IMR-90 (cell line): ENCODE measurements at regions not wholly inside any gene's neighbourhood (a gene's known extent, or its start where the extent isn't known, plus 50 kb on each side); places are given as distances from the start of the nearest gene placed in this dataset.

Experiments used
- ATAC-seq: fragments of 200-7000 bp; cut with Tn5 transposase; 2 replicates; pipeline ENCODE4 v1.9.1; 2020; ENCODE audit warnings: low read depth, mild to moderate bottlenecking, moderate library complexity
- BruUV-seq: library from RNA; stranded (reverse); fragments of 400-500 nt; replicated peaks from 2 replicates; lab custom pipeline; 2021; lab: Mats Ljungman, UMichigan
- CTCF ChIA-PET: fragments of 300-600 bp; formaldehyde crosslinking; extraction: SDS; loops from one replicate; lab custom pipeline; 2021; ENCODE audit warnings: antibody characterized with exemption; lab: Yijun Ruan, JAX
- POLR2A ChIA-PET: fragments of 300-600 bp; sonication (Branson Sonifier 250); formaldehyde crosslinking; loops from one replicate; lab custom pipeline; 2022; ENCODE audit warnings: antibody characterized with exemption; ENCODE audit not compliant: unreplicated experiment; lab: Charles Lee
- DNase-seq: peaks from one replicate; pipeline ENCODE4 v3.0.0; 2013
- H2AFZ ChIP-seq: replicated peaks from 2 replicates; pipeline ENCODE3; 2013; ENCODE audit warnings: low read length, mild to moderate bottlenecking; ENCODE audit not compliant: poor library complexity
- H2AK5ac ChIP-seq: 2 replicates; pipeline ENCODE4 v1.6.1; 2013; ENCODE audit warnings: low read depth, low read length, inconsistent platforms
- H2AK9ac ChIP-seq: replicated peaks from 2 replicates; pipeline ENCODE3; 2013; ENCODE audit warnings: mild to moderate bottlenecking, low read depth, low read length, moderate library complexity; ENCODE audit not compliant: poor library complexity
- H2BK120ac ChIP-seq: 2 replicates; pipeline ENCODE4 v1.6.1; 2013; ENCODE audit warnings: low read depth, low read length, inconsistent platforms
- H2BK15ac ChIP-seq: 3 replicates; pipeline ENCODE4 v1.6.1; 2013; ENCODE audit warnings: low read depth, low read length, inconsistent platforms
- H2BK20ac ChIP-seq: 2 replicates; pipeline ENCODE4 v1.6.1; 2013; ENCODE audit warnings: low read depth, mild to moderate bottlenecking, inconsistent platforms, low read length, moderate library complexity
- H2BK5ac ChIP-seq: 2 replicates; pipeline ENCODE4 v1.6.1; 2013; ENCODE audit warnings: mild to moderate bottlenecking, low read depth, low read length, inconsistent platforms; ENCODE audit not compliant: poor library complexity, severe bottlenecking
- H3K14ac ChIP-seq: replicated peaks from 2 replicates; pipeline ENCODE4 v1.6.1; 2013; ENCODE audit warnings: low read depth, low read length, inconsistent platforms
- H3K18ac ChIP-seq: 2 replicates; pipeline ENCODE4 v1.6.1; 2013; ENCODE audit warnings: low read depth, low read length, control low read depth
- H3K23ac ChIP-seq: 2 replicates; pipeline ENCODE4 v1.6.1; 2013; ENCODE audit warnings: low read depth, low read length, inconsistent platforms
- H3K27ac ChIP-seq: 2 replicates; pipeline ENCODE4 v1.5.1; 2013; ENCODE audit warnings: mild to moderate bottlenecking, control low read depth, low read length; ENCODE audit not compliant: insufficient read depth
- H3K27me3 ChIP-seq: 2 replicates; pipeline ENCODE4 v1.6.1; 2013; ENCODE audit warnings: low read length; ENCODE audit not compliant: control insufficient read depth, insufficient read depth
- H3K36me3 ChIP-seq: 2 replicates; pipeline ENCODE4 v1.6.1; 2013; ENCODE audit warnings: low read length, mixed read lengths; ENCODE audit not compliant: control insufficient read depth, insufficient read depth
- H3K4ac ChIP-seq: 2 replicates; pipeline ENCODE4 v1.6.1; 2013; ENCODE audit warnings: low read depth, low read length, inconsistent platforms
- H3K4me1 ChIP-seq: 2 replicates; pipeline ENCODE4 v1.6.1; 2013; ENCODE audit warnings: low read length, mixed read lengths; ENCODE audit not compliant: control insufficient read depth, insufficient read depth
- H3K4me2 ChIP-seq: 2 replicates; pipeline ENCODE4 v1.6.1; 2013; ENCODE audit warnings: low read depth, mild to moderate bottlenecking, control low read depth, low read length, moderate library complexity
- H3K4me3 ChIP-seq: 2 replicates; pipeline ENCODE4 v1.5.1; 2013; ENCODE audit warnings: low read depth, mild to moderate bottlenecking, control low read depth, low read length, moderate library complexity; ENCODE audit not compliant: insufficient read depth
- H3K56ac ChIP-seq: 2 replicates; pipeline ENCODE4 v1.6.1; 2013; ENCODE audit warnings: low read length, inconsistent platforms; ENCODE audit not compliant: insufficient read depth; ENCODE audit errors: extremely low read depth
- H3K79me1 ChIP-seq, 2 experiments: 2 replicates each; pipeline ENCODE4 v1.6.1; 2013; ENCODE audit warnings: low read length in 2 of 2, inconsistent platforms in 1 of 2, low read depth in 1 of 2
- H3K9ac ChIP-seq: 2 replicates; pipeline ENCODE4 v1.6.1; 2013; ENCODE audit warnings: low read depth, low read length, control low read depth
- H3K9me1 ChIP-seq: 2 replicates; pipeline ENCODE4 v1.6.1; 2013; ENCODE audit warnings: low read length, inconsistent platforms; ENCODE audit not compliant: insufficient read depth
- H3K9me3 ChIP-seq: 2 replicates; pipeline ENCODE4 v1.6.1; 2013; ENCODE audit warnings: low read length; ENCODE audit not compliant: control insufficient read depth, insufficient read depth
- H4K20me1 ChIP-seq: 2 replicates; pipeline ENCODE4 v1.6.1; 2013; ENCODE audit warnings: low read length, inconsistent platforms; ENCODE audit not compliant: insufficient read depth
- H4K5ac ChIP-seq: 2 replicates; pipeline ENCODE4 v1.6.1; 2013; ENCODE audit warnings: mild to moderate bottlenecking, low read depth, low read length, control low read depth
- H4K8ac ChIP-seq, 2 experiments: 2 replicates each; pipeline ENCODE4 v1.6.1; 2013; ENCODE audit warnings: low read depth in 2 of 2, low read length in 2 of 2, control low read depth in 1 of 2, inconsistent platforms in 1 of 2
- H4K91ac ChIP-seq: 2 replicates; pipeline ENCODE4 v1.6.1; 2013; ENCODE audit warnings: low read depth, low read length, inconsistent platforms; ENCODE audit not compliant: insufficient read depth
- MXI1 ChIP-seq: IDR thresholded peaks from 2 replicates; pipeline ENCODE4 v1.6.1; 2012; ENCODE audit warnings: low read depth, mild to moderate bottlenecking, low read length, moderate library complexity, borderline replicate concordance
- SMC3 ChIP-seq: fragments of 150-350 bp; IDR thresholded peaks from 2 replicates; pipeline ENCODE4 v1.6.1; 2016; ENCODE audit warnings: low read depth, mild to moderate bottlenecking, antibody characterized with exemption, low read length, moderate library complexity
- WGBS, 2 experiments: methylation state at CpG; one replicate each; pipeline versions ENCODE4 v1.1.5 to v1.1.7; 2013; ENCODE audit warnings: missing lambda C conversion rate in 2 of 2; ENCODE audit not compliant: insufficient read length in 1 of 2; ENCODE audit errors: extremely low coverage in 2 of 2; 5-methylcytosine and 5-hydroxymethylcytosine counted together
- dilution Hi-C: fragments of 300-500 bp; cut with HindIII; formaldehyde crosslinking; loops from one replicate; pipeline ENCODE4 v1.14.3; 2018; ENCODE audit warnings: low sequenced_read_pairs; ENCODE audit not compliant: unreplicated experiment
- in situ Hi-C: fragments of 300-500 bp; cut with MboI; formaldehyde crosslinking; loops from 3 replicates; pipeline ENCODE4 v1.14.3; 2019; ENCODE audit warnings: low sequenced_read_pairs, inconsistent platforms, mixed read lengths
- intact Hi-C: fragments of 100-400 bp; cut with micrococcal nuclease; formaldehyde crosslinking; loops from 2 replicates; pipeline ENCODE4 v1.10.0; 2022
- TF ChIP-seq, protein P1 (sequence below): fragments of 150-350 bp; IDR thresholded peaks from 2 replicates; pipeline ENCODE4 v1.6.1; 2016; ENCODE audit warnings: low read depth, mild to moderate bottlenecking, low read length, moderate library complexity, borderline replicate concordance
- TF ChIP-seq, protein P2 (sequence below): fragments of 150-350 bp; IDR thresholded peaks from 2 replicates; pipeline ENCODE4 v1.6.1; 2017; ENCODE audit warnings: mild to moderate bottlenecking, antibody characterized with exemption, low read length, low read depth

DNA sequence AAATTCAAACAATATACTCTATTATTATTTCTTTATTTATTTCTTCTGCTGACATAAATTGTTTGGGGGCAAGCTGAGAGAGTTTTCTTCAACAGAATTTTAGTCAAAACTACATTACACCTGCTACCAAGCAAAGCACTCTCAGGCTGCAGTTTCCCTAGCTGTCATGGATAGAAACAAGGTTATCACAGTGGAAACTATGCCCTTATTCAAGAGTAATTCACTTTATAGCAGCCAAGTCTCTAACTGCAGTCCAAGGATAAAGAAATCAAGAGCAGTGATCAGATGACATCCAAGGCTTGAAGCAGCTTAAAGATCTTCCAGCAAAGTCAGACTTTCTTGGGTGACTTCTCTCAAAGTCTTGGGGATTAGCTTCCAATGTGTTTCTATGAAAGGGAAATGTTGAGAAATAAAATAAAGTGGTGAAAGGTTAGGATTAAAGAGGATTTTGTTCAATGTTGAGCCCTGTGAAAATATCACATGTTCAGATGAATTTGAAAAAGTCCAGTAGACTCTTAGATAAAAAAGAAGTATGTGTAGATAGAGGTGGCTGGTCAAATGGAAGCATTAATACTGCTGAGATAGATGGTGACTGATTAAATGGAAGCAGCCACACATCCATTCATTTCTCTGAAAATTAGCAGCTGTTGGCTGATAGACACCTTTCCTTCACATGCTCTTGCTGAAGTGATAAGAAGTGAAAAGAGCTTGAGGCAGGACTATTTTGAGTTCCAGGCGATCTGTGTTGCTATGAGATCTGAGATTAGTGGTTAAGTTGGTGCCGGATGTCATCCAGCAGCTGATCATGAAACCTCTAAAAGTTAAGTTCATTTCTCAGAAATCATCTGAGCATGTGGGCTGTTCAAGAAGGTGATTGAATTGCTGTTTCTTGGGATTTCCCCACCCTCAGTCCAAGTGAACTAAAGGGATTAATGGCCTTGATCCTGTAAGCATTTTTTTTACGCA lies 257.8 kb upstream of the BTG1 start:
- H3K79me1 ChIP-seq = no peaks in the 10 kb centered on the region
- DNase-seq (no peak), ATAC-seq (no peak)
- H3K56ac ChIP-seq = no peak overlapping the region
- no peaks in the 10 kb centered on the region for H3K36me3 ChIP-seq
- H3K4me2 ChIP-seq = no peak overlapping the region
- ChIA-PET CTCF (no interaction called here), POLR2A (no interaction called here)
- no peak overlapping the region for H4K5ac ChIP-seq
- no peaks in the 10 kb centered on the region for H3K9me1 ChIP-seq
- no peak overlapping the region for H4K8ac ChIP-seq
- H4K91ac ChIP-seq = no peak overlapping the region
- no peaks in the 10 kb centered on the region for H4K20me1 ChIP-seq
- no peaks in the 10 kb centered on the region for H3K4me1 ChIP-seq
- intact Hi-C loops (loop anchor here (10.0 kb wide), 1 partner anchor 1019 kb away; no protein-coding TSS in a partner anchor), dilution Hi-C loops (no loop called here), in situ Hi-C loops (no loop called here)
- H3K9me3 ChIP-seq = 0 out of 2 replicates have a peak, but pooled peaks cover 2% of the 10 kb centered on the region
- no peak overlapping the region for H3K4ac ChIP-seq
- no peak overlapping the region for H2BK15ac ChIP-seq
- no peak overlapping the region for H2BK120ac ChIP-seq
- no peak overlapping the region for H3K14ac ChIP-seq
- H3K9ac ChIP-seq = no peak overlapping the region
- H2AK5ac ChIP-seq = no peak overlapping the region
- no peak overlapping the region for H2AK9ac ChIP-seq
- no peak overlapping the region for H3K4me3 ChIP-seq
- BruUV-seq = no TSS peak
- no peak overlapping the region for H2BK20ac ChIP-seq
- no peak overlapping the region for H2AFZ ChIP-seq
- H3K27me3 ChIP-seq = peaks cover 8% of the 10 kb centered on the region
- no peak overlapping the region for H2BK5ac ChIP-seq
- H3K27ac ChIP-seq = no peak overlapping the region
- H3K23ac ChIP-seq = no peak overlapping the region
- no peak overlapping the region for H3K18ac ChIP-seq
- TF ChIP-seq, protein P1, sequence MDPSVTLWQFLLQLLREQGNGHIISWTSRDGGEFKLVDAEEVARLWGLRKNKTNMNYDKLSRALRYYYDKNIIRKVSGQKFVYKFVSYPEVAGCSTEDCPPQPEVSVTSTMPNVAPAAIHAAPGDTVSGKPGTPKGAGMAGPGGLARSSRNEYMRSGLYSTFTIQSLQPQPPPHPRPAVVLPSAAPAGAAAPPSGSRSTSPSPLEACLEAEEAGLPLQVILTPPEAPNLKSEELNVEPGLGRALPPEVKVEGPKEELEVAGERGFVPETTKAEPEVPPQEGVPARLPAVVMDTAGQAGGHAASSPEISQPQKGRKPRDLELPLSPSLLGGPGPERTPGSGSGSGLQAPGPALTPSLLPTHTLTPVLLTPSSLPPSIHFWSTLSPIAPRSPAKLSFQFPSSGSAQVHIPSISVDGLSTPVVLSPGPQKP = no peak
- TF ChIP-seq, protein P2, sequence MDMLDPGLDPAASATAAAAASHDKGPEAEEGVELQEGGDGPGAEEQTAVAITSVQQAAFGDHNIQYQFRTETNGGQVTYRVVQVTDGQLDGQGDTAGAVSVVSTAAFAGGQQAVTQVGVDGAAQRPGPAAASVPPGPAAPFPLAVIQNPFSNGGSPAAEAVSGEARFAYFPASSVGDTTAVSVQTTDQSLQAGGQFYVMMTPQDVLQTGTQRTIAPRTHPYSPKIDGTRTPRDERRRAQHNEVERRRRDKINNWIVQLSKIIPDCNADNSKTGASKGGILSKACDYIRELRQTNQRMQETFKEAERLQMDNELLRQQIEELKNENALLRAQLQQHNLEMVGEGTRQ = no peak
- TF ChIP-seq MXI1 (no peak), SMC3 (no peak)
- no CpG with 5 or more reads among the region's 3 CpGs for WGBS, 2 experiments
